HepG2 (cell line): ENCODE measurements at regions not wholly inside any gene's neighbourhood (a gene's known extent, or its start where the extent isn't known, plus 50 kb on each side); places are given as distances from the start of the nearest gene placed in this dataset.

ENCODE experiments used
- ATAC-seq: fragments of 200-7000 bp; cut with Tn5 transposase; 3 replicates; pipeline ENCODE4 v1.9.1; 2020; ENCODE audit warnings: mild to moderate bottlenecking, moderate library complexity
- BruUV-seq: library from RNA; stranded (reverse); fragments of 400-500 nt; replicated peaks from 2 replicates; lab custom pipeline; 2021; lab: Mats Ljungman, UMichigan
- CTCF ChIA-PET: fragments of 300-600 bp; formaldehyde crosslinking; extraction: SDS; loops from one replicate; lab custom pipeline; 2021; ENCODE audit warnings: low total read pairs, inconsistent platforms, low intra/inter-chr PET ratio; lab: Yijun Ruan, JAX
- POLR2A ChIA-PET: fragments of 350-600 bp; sonication (Branson Sonifier 250); formaldehyde crosslinking; loops from one replicate; lab custom pipeline; 2020; ENCODE audit warnings: antibody characterized with exemption, inconsistent platforms; lab: Yijun Ruan, JAX
- DNase-seq: peaks from one replicate; pipeline ENCODE4 v3.0.0-alpha.2; 2015; ENCODE audit warnings: low spot score
- FAIRE-seq: peaks from 3 replicates; lab custom pipeline; 2011; peaks lifted over from hg19 to GRCh38; lab: Jason Lieb, UNC
- H2AFZ ChIP-seq: one replicate; pipeline ENCODE4 v1.6.1; 2011; ENCODE audit warnings: low read length, inconsistent platforms
- H3K27ac ChIP-seq: fragments of 300-600 bp; 3 replicates; pipeline ENCODE4 v1.8.0; 2011; ENCODE audit warnings: mixed run types, mild to moderate bottlenecking, mixed read lengths, low read length, inconsistent platforms; ENCODE audit not compliant: insufficient read depth; ENCODE audit errors: extremely low read length
- H3K27me3 ChIP-seq, 2 experiments: fragments of 200-600 bp in 1 of 2; 2 replicates in 1 of 2; 3 replicates in 1 of 2; pipeline versions ENCODE4 v1.6.0 to v1.8.0; 2011; ENCODE audit warnings: low read length in 2 of 2, mild to moderate bottlenecking in 2 of 2, moderate library complexity in 2 of 2, inconsistent platforms in 1 of 2; ENCODE audit not compliant: insufficient read depth in 2 of 2, control insufficient read depth in 1 of 2
- H3K36me3 ChIP-seq, 2 experiments: fragments of 200-600 bp in 1 of 2; replicated peaks in 1 of 2; 2 replicates in 1 of 2; 3 replicates in 1 of 2; pipeline versions ENCODE4 v1.5.1 to v1.8.0; 2011; ENCODE audit warnings: low read length in 2 of 2, inconsistent platforms in 1 of 2; ENCODE audit not compliant: insufficient read depth in 2 of 2, control insufficient read depth in 1 of 2
- H3K4me1 ChIP-seq: 2 replicates; pipeline ENCODE4 v1.5.1; 2012; ENCODE audit warnings: low read length, inconsistent platforms; ENCODE audit not compliant: insufficient read depth
- H3K4me2 ChIP-seq: 2 replicates; pipeline ENCODE4 v1.6.0; 2011; ENCODE audit warnings: low read depth, low read length, inconsistent platforms
- H3K4me3 ChIP-seq, 3 experiments: fragments of 200-600 bp in 1 of 3; sonication (generic), shearing (Covaris generic) in 1 of 3; replicated peaks in 1 of 3; 2 replicates each; pipeline ENCODE4 v1.5.1; 2011 to 2016; ENCODE audit warnings: low read length in 3 of 3, inconsistent platforms in 2 of 3, low read depth in 2 of 3, mild to moderate bottlenecking in 2 of 3, control low read depth in 1 of 3, mixed read lengths in 1 of 3; ENCODE audit not compliant: insufficient read depth in 1 of 3
- H3K79me2 ChIP-seq: one replicate; pipeline ENCODE4 v1.6.1; 2011; ENCODE audit warnings: low read length, inconsistent platforms; ENCODE audit not compliant: insufficient read depth
- H3K9ac ChIP-seq: 2 replicates; pipeline ENCODE4 v1.6.0; 2011; ENCODE audit warnings: mild to moderate bottlenecking, low read depth, low read length, inconsistent platforms; ENCODE audit not compliant: insufficient read depth
- H3K9me3 ChIP-seq: 2 replicates; pipeline ENCODE4 v1.5.1; 2012; ENCODE audit warnings: mild to moderate bottlenecking, low read length
- H4K20me1 ChIP-seq: 2 replicates; pipeline ENCODE4 v1.6.0; 2011; ENCODE audit warnings: inconsistent platforms, mild to moderate bottlenecking, low read length, moderate library complexity; ENCODE audit not compliant: insufficient read depth
- CSRNP1 ChIP-seq: sonication (generic); formaldehyde crosslinking; IDR thresholded peaks from 2 replicates; pipeline ENCODE4 v1.8.1; 2023; ENCODE audit warnings: mild to moderate bottlenecking, missing genetic modification reagents
- ISX ChIP-seq: sonication (generic); formaldehyde crosslinking; conservative IDR thresholded peaks from 2 replicates; pipeline ENCODE4 v1.5.0; 2020; ENCODE audit warnings: missing genetic modification reagents
- KAT8 ChIP-seq: IDR thresholded peaks from 2 replicates; pipeline ENCODE4 v1.6.1; 2016; ENCODE audit warnings: missing genetic modification reagents, missing compliant biosample characterization
- RBAK ChIP-seq: sonication (generic); formaldehyde crosslinking; IDR thresholded peaks from 2 replicates; pipeline ENCODE4 v1.5.1; 2020; ENCODE audit warnings: mild to moderate bottlenecking, missing genetic modification reagents
- REXO4 ChIP-seq: sonication (generic); formaldehyde crosslinking; IDR thresholded peaks from 2 replicates; pipeline ENCODE4 v1.8.0; 2022; ENCODE audit warnings: missing genetic modification reagents, mild to moderate bottlenecking, borderline replicate concordance
- RXRA ChIP-seq: sonication (generic); formaldehyde crosslinking; IDR thresholded peaks from 2 replicates; pipeline ENCODE4 v1.5.1; 2020; ENCODE audit warnings: missing genetic modification reagents
- TMF1 ChIP-seq: sonication (generic); formaldehyde crosslinking; IDR thresholded peaks from 2 replicates; pipeline ENCODE4 v1.8.1; 2022; ENCODE audit warnings: low read depth, missing genetic modification reagents
- TSC22D2 ChIP-seq: sonication (generic); formaldehyde crosslinking; IDR thresholded peaks from 2 replicates; pipeline ENCODE4 v1.5.1; 2020; ENCODE audit warnings: missing genetic modification reagents, mild to moderate bottlenecking, borderline replicate concordance
- ZBTB43 ChIP-seq: sonication (generic); formaldehyde crosslinking; conservative IDR thresholded peaks from 2 replicates; pipeline ENCODE4 v1.4.0; 2020; ENCODE audit warnings: missing genetic modification reagents
- ZBTB49 ChIP-seq: sonication (generic); formaldehyde crosslinking; IDR thresholded peaks from 2 replicates; pipeline ENCODE4 v1.4.0; 2020; ENCODE audit warnings: missing genetic modification reagents, borderline replicate concordance
- ZNF235 ChIP-seq: sonication (generic); formaldehyde crosslinking; IDR thresholded peaks from 2 replicates; pipeline ENCODE4 v1.8.1; 2023; ENCODE audit warnings: mild to moderate bottlenecking, missing genetic modification reagents, borderline replicate concordance
- ZNF263 ChIP-seq: sonication (generic); formaldehyde crosslinking; IDR thresholded peaks from 2 replicates; pipeline ENCODE4 v1.4.0; 2020; ENCODE audit warnings: missing genetic modification reagents
- ZNF432 ChIP-seq: sonication (generic); formaldehyde crosslinking; IDR thresholded peaks from 2 replicates; pipeline ENCODE4 v1.5.0; 2020; ENCODE audit warnings: missing genetic modification reagents, mild to moderate bottlenecking, borderline replicate concordance
- ZNF556 ChIP-seq: sonication (generic); formaldehyde crosslinking; IDR thresholded peaks from 2 replicates; pipeline ENCODE4 v1.4.0; 2020; ENCODE audit warnings: mild to moderate bottlenecking, missing genetic modification reagents, borderline replicate concordance
- ZNF597 ChIP-seq: sonication (generic); formaldehyde crosslinking; IDR thresholded peaks from 2 replicates; pipeline ENCODE4 v1.5.0; 2020; ENCODE audit warnings: missing genetic modification reagents
- ZNF710 ChIP-seq: sonication (generic); formaldehyde crosslinking; IDR thresholded peaks from 2 replicates; pipeline ENCODE4 v1.5.0; 2020; ENCODE audit warnings: mild to moderate bottlenecking, missing genetic modification reagents, borderline replicate concordance
- ZNF772 ChIP-seq: sonication (generic); formaldehyde crosslinking; IDR thresholded peaks from 2 replicates; pipeline ENCODE4 v1.5.0; 2020; ENCODE audit warnings: mild to moderate bottlenecking, missing genetic modification reagents
- WGBS: methylation state at CpG from one replicate; pipeline ENCODE4 v1.1.6; 2017; ENCODE audit warnings: low lambda C conversion rate; 5-methylcytosine and 5-hydroxymethylcytosine counted together
- in situ Hi-C: cut with HindIII; loops from 2 replicates; pipeline ENCODE4 v1.10.0; 2017; ENCODE audit warnings: low pct_unique_long_range_greater_than_20kb; ENCODE audit not compliant: extremely low pct_ligation_motif_present
- intact Hi-C: fragments of 100-400 bp; cut with micrococcal nuclease; formaldehyde crosslinking; loops from one replicate; pipeline ENCODE4 v1.10.0; 2022; ENCODE audit not compliant: unreplicated experiment

- FAIRE-seq, result no peak
- Histone ChIP-seq H3K9me3 (no peaks in the 10 kb centered on the region), H3K27ac (no peak overlapping the region), H3K4me1 (no peaks in the 10 kb centered on the region), H3K36me3 (no peaks in the 10 kb centered on the region), H3K4me2 (no peak overlapping the region), H3K4me3 (no peak overlapping the region), H3K9ac (no peak overlapping the region), H3K27me3 (no peaks in the 10 kb centered on the region), H4K20me1 (no peaks in the 10 kb centered on the region), H3K79me2 (no peaks in the 10 kb centered on the region), H2AFZ (no peak overlapping the region)
- BruUV-seq, result no TSS peak
- WGBS, result 3% methylated on average over 1 of the region's 1 CpG
- TF ChIP-seq ZNF556 (CRISPR knock-in tag), result no peak
- no peak for TF ChIP-seq ZNF432
- no peak for TF ChIP-seq TSC22D2 (CRISPR knock-in tag)
- no peak for TF ChIP-seq ISX (CRISPR knock-in tag)
- no peak for TF ChIP-seq ZBTB49 (CRISPR knock-in tag)
- no peak for TF ChIP-seq ZNF597 (CRISPR knock-in tag)
- TF ChIP-seq RBAK (CRISPR knock-in tag), result no peak
- TF ChIP-seq RXRA, result no peak
- TF ChIP-seq ZNF710 (CRISPR knock-in tag), result no peak
- TF ChIP-seq REXO4 (CRISPR knock-in tag), result no peak
- no peak for TF ChIP-seq CSRNP1 (CRISPR knock-in tag)
- TF ChIP-seq TMF1 (CRISPR knock-in tag), result no peak
- TF ChIP-seq ZNF772 (CRISPR knock-in tag), result no peak
- TF ChIP-seq ZNF235 (CRISPR knock-in tag), result no peak
- no peak for TF ChIP-seq KAT8 (CRISPR knock-in tag)
- TF ChIP-seq ZNF263, result no peak
- TF ChIP-seq ZBTB43, result no peak
- ChIA-PET CTCF (no interaction called here), POLR2A (no interaction called here)
- intact Hi-C loops (no loop called here), in situ Hi-C loops (no loop called here)
- no peak for ATAC-seq
- DNase-seq, result no peak
These were observed 140.0 kb upstream of the HS3ST3A1 start for GRCh38 chr17:13741744-13742143.
